ENCODE measurements at regions not wholly inside any gene's neighbourhood (a gene's known extent, or its start where the extent isn't known, plus 50 kb on each side); places are given as distances from the start of the nearest gene placed in this dataset.

- no peaks in the 10 kb centered on the region for H3K9me3 Mint-ChIP-seq
- H3K27me3 Mint-ChIP-seq (ENCODE audit: insufficient read depth), result no peaks in the 10 kb centered on the region; the same call in none of the 2 replicates
- no peaks in the 10 kb centered on the region for H3K4me1 Mint-ChIP-seq (ENCODE audit: low read depth)
- no peak overlapping the region for H3K4me3 Mint-ChIP-seq
- H3K27ac Mint-ChIP-seq, result no peak overlapping the region
- H3K36me3 Mint-ChIP-seq (ENCODE audit: low read depth), result no peaks in the 10 kb centered on the region
- no peak for DNase-seq
- no peak for TF ChIP-seq CTCF (IDR thresholded peaks at IDR 0.05)
Measured at GRCh38 chr3:158882445-158882844, 80.6 kb downstream of the MFSD1 start.

- H3K4me1 Mint-ChIP-seq (ENCODE audit: low read depth), result no peaks in the 10 kb centered on the region
- TF ChIP-seq CTCF (IDR thresholded peaks at IDR 0.05), result no peak
Measured at GRCh38 chr3:158896729-158897128, 94.9 kb downstream of the MFSD1 start.

GRCh38 chr3:158906749-158907148 lies 104.9 kb downstream of the MFSD1 start:
- no peak for TF ChIP-seq CTCF (IDR thresholded peaks at IDR 0.05)
- Mint-ChIP-seq H3K36me3 (ENCODE audit: low read depth) (no peaks in the 10 kb centered on the region), H3K9me3 (no peaks in the 10 kb centered on the region), H3K4me3 (no peak overlapping the region), H3K27ac (no peak overlapping the region), H3K4me1 (ENCODE audit: low read depth) (no peaks in the 10 kb centered on the region), H3K27me3 (ENCODE audit: insufficient read depth) (peaks cover 13% of the 10 kb centered on the region)
- DNase-seq, result no peak

More at GRCh38 chr3:158896729-158897128, 94.9 kb downstream of the MFSD1 start:
- Mint-ChIP-seq H3K27ac (no peak overlapping the region), H3K4me3 (no peak overlapping the region), H3K9me3 (no peaks in the 10 kb centered on the region), H3K36me3 (ENCODE audit: low read depth) (no peaks in the 10 kb centered on the region), H3K27me3 (ENCODE audit: insufficient read depth) (peaks cover 1% of the 10 kb centered on the region; the same call in 1 of the 2 replicates)
- DNase-seq, result no peak

GRCh38 chr3:158908187-158908734 lies 106.4 kb downstream of the MFSD1 start:
- H3K9me3 Mint-ChIP-seq, result no peaks in the 10 kb centered on the region
- no peak overlapping the region for H3K4me3 Mint-ChIP-seq
- H3K27me3 Mint-ChIP-seq (ENCODE audit: insufficient read depth), result peaks cover 13% of the 10 kb centered on the region
- DNase-seq, result no peak
- H3K4me1 Mint-ChIP-seq (ENCODE audit: low read depth), result no peaks in the 10 kb centered on the region
- H3K36me3 Mint-ChIP-seq (ENCODE audit: low read depth), result no peaks in the 10 kb centered on the region
- no peak overlapping the region for H3K27ac Mint-ChIP-seq
- TF ChIP-seq CTCF (IDR thresholded peaks at IDR 0.05), result no peak

GRCh38 chr3:158909870-158910269 lies 108.0 kb downstream of the MFSD1 start:
- Mint-ChIP-seq H3K27me3 (ENCODE audit: insufficient read depth) (peaks cover 16% of the 10 kb centered on the region), H3K4me1 (ENCODE audit: low read depth) (no peaks in the 10 kb centered on the region), H3K4me3 (no peak overlapping the region), H3K27ac (no peak overlapping the region), H3K36me3 (ENCODE audit: low read depth) (no peaks in the 10 kb centered on the region), H3K9me3 (no peaks in the 10 kb centered on the region)
- TF ChIP-seq CTCF (IDR thresholded peaks at IDR 0.05), result no peak
- DNase-seq, result no peak

GRCh38 chr3:158911586-158911985 lies 109.7 kb downstream of the MFSD1 start:
- no peaks in the 10 kb centered on the region for H3K36me3 Mint-ChIP-seq (ENCODE audit: low read depth)
- peaks cover 13% of the 10 kb centered on the region for H3K27me3 Mint-ChIP-seq (ENCODE audit: insufficient read depth)
- no peak for TF ChIP-seq CTCF (IDR thresholded peaks at IDR 0.05)
- no peak overlapping the region for H3K27ac Mint-ChIP-seq
- H3K4me3 Mint-ChIP-seq, result no peak overlapping the region
- no peak for DNase-seq
- no peaks in the 10 kb centered on the region for H3K4me1 Mint-ChIP-seq (ENCODE audit: low read depth)
- no peaks in the 10 kb centered on the region for H3K9me3 Mint-ChIP-seq

Measured in HFFc6 (cell line).